IPS-20b (cell line): ENCODE measurements at regions not wholly inside any gene's neighbourhood (a gene's known extent, or its start where the extent isn't known, plus 50 kb on each side); places are given as distances from the start of the nearest gene placed in this dataset.

Experiments used
- H3K27ac ChIP-seq: one replicate; pipeline ENCODE4 v1.5.1; 2013; ENCODE audit warnings: low read length
- H3K27me3 ChIP-seq: 2 replicates; pipeline ENCODE4 v1.6.1; 2013; ENCODE audit warnings: mild to moderate bottlenecking, low read length, inconsistent platforms; ENCODE audit not compliant: insufficient read depth
- H3K36me3 ChIP-seq: 2 replicates; pipeline ENCODE4 v1.6.1; 2013; ENCODE audit warnings: low read depth, mild to moderate bottlenecking, inconsistent platforms, low read length, moderate library complexity; ENCODE audit not compliant: insufficient read depth
- H3K4me1 ChIP-seq: 2 replicates; pipeline ENCODE4 v1.6.1; 2013; ENCODE audit warnings: mild to moderate bottlenecking, control low read depth, inconsistent platforms, low read length, moderate library complexity; ENCODE audit not compliant: insufficient read depth
- H3K4me3 ChIP-seq: 2 replicates; pipeline ENCODE4 v1.5.1; 2013; ENCODE audit warnings: mild to moderate bottlenecking, low read length, inconsistent platforms
- H3K9ac ChIP-seq: 2 replicates; pipeline ENCODE4 v1.6.1; 2013; ENCODE audit warnings: low read depth, mild to moderate bottlenecking, inconsistent platforms, low read length, moderate library complexity
- H3K9me3 ChIP-seq: 2 replicates; pipeline ENCODE4 v1.6.1; 2013; ENCODE audit warnings: mild to moderate bottlenecking, low read depth, low read length, inconsistent platforms; ENCODE audit not compliant: insufficient read depth

- H3K9ac ChIP-seq, result no peak overlapping the region
- no peak overlapping the region for H3K27ac ChIP-seq
- no peaks in the 10 kb centered on the region; the same call in 1 of the 2 replicates for H3K9me3 ChIP-seq
- H3K4me1 ChIP-seq, result no peaks in the 10 kb centered on the region
- H3K4me3 ChIP-seq, result no peak overlapping the region
- no peaks in the 10 kb centered on the region for H3K27me3 ChIP-seq
- no peaks in the 10 kb centered on the region for H3K36me3 ChIP-seq
These were observed 919.0 kb upstream of the ALCAM start for GRCh38 chr3:104447681-104448080.

- Histone ChIP-seq H3K27me3 (no peaks in the 10 kb centered on the region), H3K4me3 (no peak overlapping the region), H3K4me1 (no peaks in the 10 kb centered on the region), H3K27ac (no peak overlapping the region), H3K9ac (no peak overlapping the region), H3K9me3 (no peaks in the 10 kb centered on the region), H3K36me3 (no peaks in the 10 kb centered on the region)
These were observed 914.0 kb upstream of the ALCAM start for GRCh38 chr3:104452697-104453096.

- H3K4me3 ChIP-seq, result no peak overlapping the region
- no peak overlapping the region for H3K9ac ChIP-seq
- peaks cover 11% of the 10 kb centered on the region; the same call in 1 of the 2 replicates for H3K4me1 ChIP-seq
- no peak overlapping the region for H3K27ac ChIP-seq
- H3K36me3 ChIP-seq, result no peaks in the 10 kb centered on the region
- no peaks in the 10 kb centered on the region for H3K9me3 ChIP-seq
- H3K27me3 ChIP-seq, result no peaks in the 10 kb centered on the region
These were observed 908.1 kb upstream of the ALCAM start for GRCh38 chr3:104458657-104459056.

GRCh38 chr3:104460477-104461406 is 906.0 kb upstream of the ALCAM start:
- Histone ChIP-seq H3K9ac (peak overlapping the region; percentile 16; the same call in 1 of the 2 replicates), H3K36me3 (no peaks in the 10 kb centered on the region), H3K4me3 (no peak overlapping the region), H3K27ac (no peak overlapping the region), H3K9me3 (no peaks in the 10 kb centered on the region), H3K27me3 (no peaks in the 10 kb centered on the region), H3K4me1 (peaks cover 11% of the 10 kb centered on the region; the same call in 1 of the 2 replicates)

- no peak overlapping the region for H3K27ac ChIP-seq
- peak overlapping the region; percentile 16; the same call in 1 of the 2 replicates for H3K9ac ChIP-seq
- no peaks in the 10 kb centered on the region for H3K27me3 ChIP-seq
- H3K9me3 ChIP-seq, result no peaks in the 10 kb centered on the region
- no peaks in the 10 kb centered on the region for H3K36me3 ChIP-seq
- peaks cover 11% of the 10 kb centered on the region; the same call in 1 of the 2 replicates for H3K4me1 ChIP-seq
- no peak overlapping the region for H3K4me3 ChIP-seq
These were observed 905.3 kb upstream of the ALCAM start for GRCh38 chr3:104461431-104461830.

GRCh38 chr3:104472221-104472620 is 894.5 kb upstream of the ALCAM start:
- Histone ChIP-seq H3K36me3 (no peaks in the 10 kb centered on the region), H3K27ac (no peak overlapping the region), H3K9ac (no peak overlapping the region), H3K4me1 (no peaks in the 10 kb centered on the region), H3K27me3 (no peaks in the 10 kb centered on the region), H3K9me3 (peaks cover 9% of the 10 kb centered on the region; the same call in 1 of the 2 replicates), H3K4me3 (no peak overlapping the region)

- no peak overlapping the region for H3K4me3 ChIP-seq
- H3K9me3 ChIP-seq, result peaks cover 9% of the 10 kb centered on the region; the same call in 1 of the 2 replicates
- H3K27me3 ChIP-seq, result no peaks in the 10 kb centered on the region
- H3K27ac ChIP-seq, result no peak overlapping the region
- H3K4me1 ChIP-seq, result no peaks in the 10 kb centered on the region; the same call in 1 of the 2 replicates
- H3K36me3 ChIP-seq, result no peaks in the 10 kb centered on the region
- no peak overlapping the region for H3K9ac ChIP-seq
These were observed 892.7 kb upstream of the ALCAM start for GRCh38 chr3:104474011-104474410.

- H3K4me1 ChIP-seq, result no peaks in the 10 kb centered on the region
- no peaks in the 10 kb centered on the region for H3K27me3 ChIP-seq
These were observed 863.7 kb upstream of the ALCAM start for GRCh38 chr3:104503022-104503421.

GRCh38 chr3:104510131-104510849 is 856.4 kb upstream of the ALCAM start:
- no peaks in the 10 kb centered on the region for H3K9me3 ChIP-seq
- H3K27ac ChIP-seq, result no peak overlapping the region
- H3K27me3 ChIP-seq, result no peaks in the 10 kb centered on the region
- H3K4me3 ChIP-seq, result no peak overlapping the region
- H3K4me1 ChIP-seq, result peaks cover 5% of the 10 kb centered on the region
- no peak overlapping the region for H3K9ac ChIP-seq
- H3K36me3 ChIP-seq, result no peaks in the 10 kb centered on the region

More at GRCh38 chr3:104503022-104503421, 863.7 kb upstream of the ALCAM start:
- Histone ChIP-seq H3K9me3 (peaks cover 2% of the 10 kb centered on the region; the same call in 1 of the 2 replicates), H3K9ac (no peak overlapping the region), H3K36me3 (no peaks in the 10 kb centered on the region), H3K27ac (no peak overlapping the region), H3K4me3 (no peak overlapping the region)

- no peaks in the 10 kb centered on the region for H3K27me3 ChIP-seq
- no peak overlapping the region for H3K4me3 ChIP-seq
- peaks cover 23% of the 10 kb centered on the region for H3K4me1 ChIP-seq
- H3K27ac ChIP-seq, result no peak overlapping the region
- no peak overlapping the region for H3K9ac ChIP-seq
- no peaks in the 10 kb centered on the region for H3K36me3 ChIP-seq
- no peaks in the 10 kb centered on the region for H3K9me3 ChIP-seq
These were observed 852.3 kb upstream of the ALCAM start for GRCh38 chr3:104514371-104514770.

- no peak overlapping the region for H3K9ac ChIP-seq
- no peak overlapping the region for H3K27ac ChIP-seq
- no peaks in the 10 kb centered on the region for H3K36me3 ChIP-seq
- no peak overlapping the region for H3K4me3 ChIP-seq
- peaks cover 23% of the 10 kb centered on the region for H3K4me1 ChIP-seq
- H3K9me3 ChIP-seq, result no peaks in the 10 kb centered on the region
- no peaks in the 10 kb centered on the region for H3K27me3 ChIP-seq
These were observed 851.9 kb upstream of the ALCAM start for GRCh38 chr3:104514776-104515175.
